HG03097 (cell line): ENCODE measurements at regions not wholly inside any gene's neighbourhood (a gene's known extent, or its start where the extent isn't known, plus 50 kb on each side); places are given as distances from the start of the nearest gene placed in this dataset.

Experiments used
- ATAC-seq: cut with Tn5 transposase; IDR thresholded peaks from one replicate; pipeline ENCODE4 v1.9.1; 2021; ENCODE audit not compliant: unreplicated experiment, low FRiP score

DNA sequence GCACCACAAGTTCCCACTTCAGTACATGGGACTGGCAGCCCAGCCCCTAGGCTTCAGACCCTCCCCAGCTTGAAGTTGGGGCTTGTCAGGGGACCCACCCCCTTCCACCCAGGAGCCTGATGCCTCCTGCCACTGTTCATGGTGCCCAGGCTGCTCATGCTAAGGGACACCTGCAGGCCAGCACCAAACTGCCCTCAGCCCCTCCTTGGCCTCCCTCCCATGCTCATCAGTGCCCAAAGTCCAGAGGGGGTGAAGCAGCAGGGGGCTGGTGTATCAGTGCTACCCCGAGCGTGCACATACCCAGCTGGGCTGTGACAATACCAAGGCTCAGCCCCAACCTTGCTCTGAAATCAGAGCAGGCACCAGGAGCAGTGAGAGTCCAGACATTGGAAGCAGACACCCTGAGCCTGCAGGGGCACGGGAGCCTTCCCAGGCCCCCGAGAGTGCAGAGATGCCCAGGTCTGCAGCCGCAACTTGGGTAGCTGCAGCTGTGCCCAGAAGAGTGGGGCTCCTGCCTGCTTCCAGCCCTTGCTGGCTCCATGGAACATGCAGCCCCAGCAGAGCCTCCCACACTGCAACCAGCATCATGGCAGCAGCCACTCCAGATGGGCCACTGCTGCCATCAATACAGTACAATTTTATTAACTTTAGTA, 79.0 kb downstream of the MTERF1 start:
- no peak for ATAC-seq

DNA sequence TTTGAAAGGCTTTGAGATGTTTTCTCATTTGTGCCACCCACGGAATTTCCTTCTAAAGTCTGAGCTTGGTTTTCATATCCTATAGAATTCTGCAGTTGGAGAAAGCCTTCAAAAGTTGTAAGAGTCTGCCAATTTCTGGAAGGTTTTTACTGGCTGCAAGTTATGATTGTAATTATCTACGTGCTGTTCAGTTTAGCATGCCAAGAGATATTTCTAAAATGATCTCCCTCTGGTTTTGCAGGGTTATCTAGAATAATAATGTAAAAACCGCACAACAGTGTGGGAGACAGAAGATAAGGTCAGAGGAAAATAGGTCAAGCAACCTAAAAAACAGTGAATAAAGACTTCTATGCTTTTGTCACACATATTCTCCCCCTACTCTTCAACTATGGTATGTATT, 69.3 kb downstream of the MTERF1 start:
- no peak for ATAC-seq

DNA sequence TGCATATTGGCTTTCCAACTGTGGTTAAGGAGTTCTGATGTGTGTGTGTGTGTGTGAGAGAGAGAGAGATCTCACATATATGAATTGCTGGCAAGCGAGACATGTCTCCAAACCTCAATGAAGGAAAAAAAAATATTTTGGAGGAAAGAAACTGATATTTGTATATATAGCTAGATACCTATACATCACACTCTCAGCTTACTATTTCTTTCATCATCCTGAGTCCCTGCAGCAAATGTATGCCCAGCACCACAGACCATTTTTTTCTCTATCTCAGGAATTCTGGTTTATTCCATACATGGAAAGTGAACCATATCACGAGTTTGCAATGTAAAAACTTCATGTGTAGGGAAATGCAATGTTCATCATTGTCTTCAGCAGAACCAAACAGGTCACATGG, 68.9 kb downstream of the MTERF1 start:
- ATAC-seq, result no peak

DNA sequence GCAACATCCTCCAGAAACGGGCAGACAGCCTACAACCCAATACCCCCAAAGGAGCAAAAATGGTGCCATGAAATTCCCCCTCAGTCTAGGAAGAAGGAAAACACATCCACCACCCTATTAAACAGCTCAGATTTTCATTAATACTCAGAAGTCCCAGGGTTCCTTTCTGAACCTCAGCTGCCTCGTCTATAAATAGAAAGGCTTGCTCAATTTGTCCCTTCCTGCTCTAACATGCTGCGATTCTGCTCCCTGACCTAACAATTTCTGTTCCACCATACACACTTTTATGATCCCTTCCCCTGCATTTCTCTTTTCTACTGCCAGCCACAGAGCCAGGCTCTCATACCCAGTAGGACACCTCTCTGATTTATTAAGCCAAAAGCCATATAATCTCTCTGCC, 68.1 kb downstream of the MTERF1 start:
- ATAC-seq, result no peak

DNA sequence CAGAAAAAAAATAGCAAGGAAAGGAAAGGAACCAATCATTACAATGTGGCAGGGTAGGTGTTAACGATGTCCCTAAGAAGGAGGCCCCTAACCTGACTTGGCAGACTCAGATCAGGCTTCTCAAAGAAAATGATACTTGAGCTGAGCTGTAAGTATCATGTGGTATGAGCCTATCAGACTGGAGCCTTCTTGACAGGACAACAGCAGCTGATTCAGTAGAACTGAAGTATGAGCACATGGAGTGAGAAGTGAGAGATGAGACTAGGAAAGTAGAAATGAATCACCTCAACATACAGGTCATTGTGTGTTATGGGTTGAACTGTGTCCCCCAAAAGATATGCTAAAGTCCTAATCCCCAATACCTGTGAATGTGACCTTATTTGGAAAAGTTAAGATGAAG, 66.3 kb downstream of the MTERF1 start:
- ATAC-seq, result no peak
